ENCODE measurements at regions not wholly inside any gene's neighbourhood (a gene's known extent, or its start where the extent isn't known, plus 50 kb on each side); places are given as distances from the start of the nearest gene placed in this dataset.

DNA sequence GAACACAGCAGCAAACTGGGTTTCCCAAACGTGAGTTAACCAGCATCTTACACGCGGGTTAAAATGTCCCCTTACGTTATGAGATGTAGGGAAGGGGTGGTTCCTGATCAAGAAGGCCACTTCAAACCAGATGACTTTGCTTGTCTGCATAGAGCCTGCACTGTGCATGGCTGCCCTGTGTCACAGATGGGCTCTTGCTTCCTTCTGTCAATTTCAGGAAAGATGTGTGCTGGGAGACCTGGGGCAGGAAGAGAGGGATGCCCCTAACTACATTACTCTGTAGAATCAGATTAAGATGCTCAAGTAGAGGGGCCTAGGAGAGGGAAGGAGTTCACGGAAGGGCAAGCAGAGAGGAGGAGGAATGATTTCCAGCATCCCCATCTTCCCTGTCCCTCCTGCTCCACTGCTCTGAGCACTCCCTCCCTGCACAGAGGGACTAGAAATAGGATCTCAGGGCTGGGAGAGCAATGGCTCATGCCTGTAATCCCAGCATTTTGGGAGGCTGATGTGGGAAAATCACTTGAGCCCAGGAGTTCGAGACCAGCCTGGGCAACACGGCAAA lies 63.5 kb upstream of the ZMYND8 start:
- TF ChIP-seq, protein P1, sequence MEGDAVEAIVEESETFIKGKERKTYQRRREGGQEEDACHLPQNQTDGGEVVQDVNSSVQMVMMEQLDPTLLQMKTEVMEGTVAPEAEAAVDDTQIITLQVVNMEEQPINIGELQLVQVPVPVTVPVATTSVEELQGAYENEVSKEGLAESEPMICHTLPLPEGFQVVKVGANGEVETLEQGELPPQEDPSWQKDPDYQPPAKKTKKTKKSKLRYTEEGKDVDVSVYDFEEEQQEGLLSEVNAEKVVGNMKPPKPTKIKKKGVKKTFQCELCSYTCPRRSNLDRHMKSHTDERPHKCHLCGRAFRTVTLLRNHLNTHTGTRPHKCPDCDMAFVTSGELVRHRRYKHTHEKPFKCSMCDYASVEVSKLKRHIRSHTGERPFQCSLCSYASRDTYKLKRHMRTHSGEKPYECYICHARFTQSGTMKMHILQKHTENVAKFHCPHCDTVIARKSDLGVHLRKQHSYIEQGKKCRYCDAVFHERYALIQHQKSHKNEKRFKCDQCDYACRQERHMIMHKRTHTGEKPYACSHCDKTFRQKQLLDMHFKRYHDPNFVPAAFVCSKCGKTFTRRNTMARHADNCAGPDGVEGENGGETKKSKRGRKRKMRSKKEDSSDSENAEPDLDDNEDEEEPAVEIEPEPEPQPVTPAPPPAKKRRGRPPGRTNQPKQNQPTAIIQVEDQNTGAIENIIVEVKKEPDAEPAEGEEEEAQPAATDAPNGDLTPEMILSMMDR (IDR thresholded peaks at IDR 0.05; ENCODE audit: control extremely low read depth, extremely low read depth) = no peak
- ATAC-seq (ENCODE audit: insufficient read depth, low FRiP score) = no peak
- H3K9ac ChIP-seq (ENCODE audit: insufficient read depth in 1 of 2, low read length in 2 of 2) = no peak overlapping the region

DNA sequence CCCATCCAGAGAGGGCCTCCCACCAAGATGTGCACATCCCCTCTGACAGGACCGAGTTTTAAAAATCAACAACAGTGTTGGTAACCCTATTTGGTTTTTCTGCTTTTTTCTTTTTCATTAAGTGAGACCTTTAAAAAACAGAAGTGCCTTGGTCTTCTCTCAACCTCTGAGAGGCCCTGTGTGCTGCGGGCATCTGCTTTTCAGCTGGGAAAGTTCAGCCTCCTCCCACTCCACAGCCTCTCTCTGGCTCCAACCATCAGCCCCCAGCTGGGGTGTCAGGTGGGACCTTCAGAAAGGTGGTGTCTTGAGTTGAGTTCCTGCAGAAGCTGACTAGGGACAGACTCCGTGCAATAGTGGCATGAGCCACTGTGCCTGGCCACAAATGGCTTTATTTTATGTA lies 64.6 kb upstream of the ZMYND8 start:
- TF ChIP-seq, protein P1 (IDR thresholded peaks at IDR 0.05; ENCODE audit: control extremely low read depth, extremely low read depth) = no peak
- Histone ChIP-seq H3K4me3 (no peak overlapping the region), H3K4me1 (ENCODE audit: control insufficient read depth in 5 of 5, insufficient read depth in 5 of 5, low read length in 5 of 5) (no peaks in the 10 kb centered on the region), H3K9me3 (ENCODE audit: control insufficient read depth in 4 of 4, insufficient read depth in 3 of 4, low read length in 3 of 4) (no peaks in the 10 kb centered on the region), H3K9ac (ENCODE audit: insufficient read depth in 1 of 2, low read length in 2 of 2) (no peak overlapping the region), H3K36me3 (ENCODE audit: control insufficient read depth in 4 of 4, insufficient read depth in 4 of 4, low read length in 4 of 4) (no peaks in the 10 kb centered on the region), H3K27me3 (ENCODE audit: control insufficient read depth in 3 of 3, insufficient read depth in 3 of 3, low read length in 2 of 3) (no peaks in the 10 kb centered on the region), H3K27ac (ENCODE audit: low read depth in 1 of 2, low read length in 1 of 2) (no peak overlapping the region)
- WGBS, 2 donors = 78 to 81% methylated on average over 3 of the region's 3 CpGs
- DNase-seq (no peak), ATAC-seq (ENCODE audit: insufficient read depth, low FRiP score) (no peak)

More for the DNA sequence above, 63.5 kb upstream of the ZMYND8 start:
- no peak for DNase-seq
- no peak overlapping the region for H3K27ac ChIP-seq (ENCODE audit: low read depth in 1 of 2, low read length in 1 of 2)
- H3K9me3 ChIP-seq (ENCODE audit: control insufficient read depth in 4 of 4, insufficient read depth in 3 of 4, low read length in 3 of 4) = no peaks in the 10 kb centered on the region
- no peaks in the 10 kb centered on the region for H3K27me3 ChIP-seq (ENCODE audit: control insufficient read depth in 3 of 3, insufficient read depth in 3 of 3, low read length in 2 of 3)
- H3K4me1 ChIP-seq (ENCODE audit: control insufficient read depth in 5 of 5, insufficient read depth in 5 of 5, low read length in 5 of 5) = peaks cover 0 to 5% (median 0%) of the 10 kb centered on the region in 5 donors
- 88 to 91% methylated on average over 7 of the region's 7 CpGs for WGBS, 2 donors
- H3K36me3 ChIP-seq (ENCODE audit: control insufficient read depth in 4 of 4, insufficient read depth in 4 of 4, low read length in 4 of 4) = no peaks in the 10 kb centered on the region
- no peak overlapping the region for H3K4me3 ChIP-seq

DNA sequence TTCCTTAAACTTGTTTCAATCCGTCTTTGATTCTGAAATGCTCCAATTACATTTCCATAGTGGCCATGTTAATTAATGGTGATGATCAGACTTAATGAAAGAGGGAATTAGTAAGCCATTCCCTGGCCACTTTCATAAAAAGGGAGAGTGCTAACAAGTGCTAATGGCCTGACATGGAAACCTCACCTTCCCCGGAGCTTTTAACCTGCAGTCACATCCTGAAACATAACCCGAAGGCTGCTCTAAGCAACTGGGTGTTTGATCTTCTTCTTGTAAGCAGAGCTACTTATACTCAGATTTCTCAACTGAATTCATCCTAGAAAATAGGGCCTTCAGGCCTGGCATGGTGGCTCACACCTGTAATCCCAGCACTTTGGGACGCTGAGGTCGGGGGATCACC lies 67.1 kb upstream of the ZMYND8 start:
- Histone ChIP-seq H3K9ac (ENCODE audit: insufficient read depth in 1 of 2, low read length in 2 of 2) (no peak overlapping the region), H3K4me3 (no peak overlapping the region), H3K4me1 (ENCODE audit: control insufficient read depth in 5 of 5, insufficient read depth in 5 of 5, low read length in 5 of 5) (no peaks in the 10 kb centered on the region), H3K27me3 (ENCODE audit: control insufficient read depth in 3 of 3, insufficient read depth in 3 of 3, low read length in 2 of 3) (no peaks in the 10 kb centered on the region), H3K36me3 (ENCODE audit: control insufficient read depth in 4 of 4, insufficient read depth in 4 of 4, low read length in 4 of 4) (no peaks in the 10 kb centered on the region), H3K27ac (ENCODE audit: low read depth in 1 of 2, low read length in 1 of 2) (no peak overlapping the region), H3K9me3 (ENCODE audit: control insufficient read depth in 4 of 4, insufficient read depth in 3 of 4, low read length in 3 of 4) (peaks cover 0 to 9% (median 5%) of the 10 kb centered on the region in 4 donors)
- TF ChIP-seq, protein P1 (IDR thresholded peaks at IDR 0.05; ENCODE audit: control extremely low read depth, extremely low read depth) = no peak
- no peak for DNase-seq
- no peak for ATAC-seq (ENCODE audit: insufficient read depth, low FRiP score)
- WGBS, 2 donors = 91 to 93% methylated on average over 5 of the region's 5 CpGs

DNA sequence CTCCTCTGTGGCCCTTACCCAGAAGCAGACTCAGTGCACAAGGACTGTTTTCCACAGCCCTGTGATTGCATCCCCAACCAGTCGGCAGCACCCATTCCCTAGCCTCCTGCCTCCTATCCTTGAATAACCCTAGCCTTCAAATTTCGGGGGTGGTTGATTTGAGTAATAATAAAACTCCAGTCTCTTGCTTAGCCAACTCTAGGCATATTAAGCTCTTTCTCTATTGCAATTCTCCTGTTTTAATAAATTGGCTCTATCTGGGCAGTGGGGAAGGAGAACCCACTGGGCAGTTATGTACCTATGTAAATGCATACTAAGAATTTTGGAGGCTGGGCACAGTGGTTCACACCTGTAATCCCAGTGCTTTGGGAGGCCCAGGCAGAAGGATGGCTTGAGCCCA lies 70.6 kb upstream of the ZMYND8 start:
- H3K4me3 ChIP-seq = no peak overlapping the region
- TF ChIP-seq, protein P1 (IDR thresholded peaks at IDR 0.05; ENCODE audit: control extremely low read depth, extremely low read depth) = no peak
- H3K27me3 ChIP-seq (ENCODE audit: control insufficient read depth in 3 of 3, insufficient read depth in 3 of 3, low read length in 2 of 3) = no peaks in the 10 kb centered on the region
- no peak for ATAC-seq (ENCODE audit: insufficient read depth, low FRiP score)
- no peaks in the 10 kb centered on the region for H3K4me1 ChIP-seq (ENCODE audit: control insufficient read depth in 5 of 5, insufficient read depth in 5 of 5, low read length in 5 of 5)
- H3K9ac ChIP-seq (ENCODE audit: insufficient read depth in 1 of 2, low read length in 2 of 2) = no peak overlapping the region
- H3K27ac ChIP-seq (ENCODE audit: low read depth in 1 of 2, low read length in 1 of 2) = no peak overlapping the region
- DNase-seq = no peak
- peaks cover 0 to 9% (median 5%) of the 10 kb centered on the region in 4 donors for H3K9me3 ChIP-seq (ENCODE audit: control insufficient read depth in 4 of 4, insufficient read depth in 3 of 4, low read length in 3 of 4)
- 97 to 100% methylated on average over 2 of the region's 2 CpGs for WGBS, 2 donors
- no peaks in the 10 kb centered on the region for H3K36me3 ChIP-seq (ENCODE audit: control insufficient read depth in 4 of 4, insufficient read depth in 4 of 4, low read length in 4 of 4)

Measured in lung (tissue), 11 donors.